Neural progenitor cell (in vitro differentiated cells): ENCODE measurements at regions not wholly inside any gene's neighbourhood (a gene's known extent, or its start where the extent isn't known, plus 50 kb on each side); places are given as distances from the start of the nearest gene placed in this dataset.

Source experiments
- CTCF ChIP-seq: fragments of 200-600 bp; sonication (generic); IDR thresholded peaks from 2 replicates; pipeline ENCODE4 v1.5.1; 2017; ENCODE audit warnings: antibody characterized with exemption, mild to moderate bottlenecking
- EZH2 ChIP-seq: fragments of 200-600 bp; sonication (generic); IDR thresholded peaks from 2 replicates; pipeline ENCODE4 v1.6.1; 2017; ENCODE audit warnings: antibody characterized with exemption, mild to moderate bottlenecking, moderate library complexity
- EZH2phosphoT487 ChIP-seq: fragments of 200-600 bp; sonication (generic); IDR thresholded peaks from 2 replicates; pipeline ENCODE4 v1.6.1; 2017; ENCODE audit warnings: antibody characterized with exemption

- TF ChIP-seq CTCF (no peak), EZH2phosphoT487 (no peak), EZH2 (no peak)
Observed at GRCh38 chr4:142909908-142910307, 63.8 kb upstream of the INPP4B start.
